Common myeloid progenitor, CD34-positive (primary cell): ENCODE measurements at regions not wholly inside any gene's neighbourhood (a gene's known extent, or its start where the extent isn't known, plus 50 kb on each side); places are given as distances from the start of the nearest gene placed in this dataset.

Source experiments
- CTCF ChIA-PET: fragments of 350-600 bp; sonication (Branson Sonifier 250); formaldehyde crosslinking; loops from one replicate; lab custom pipeline; 2021; ENCODE audit warnings: antibody characterized with exemption; lab: Charles Lee
- POLR2A ChIA-PET: fragments of 350-600 bp; sonication (Branson Sonifier 250); formaldehyde crosslinking; loops from one replicate; lab custom pipeline; 2021; ENCODE audit warnings: antibody characterized with exemption; lab: Charles Lee
- DNase-seq, 3 donors: peaks; one replicate each; pipeline versions ENCODE4 v3.0.0 to v3.0.0-alpha.2; 2013
- H3K27ac ChIP-seq, 2 experiments: 1 replicate in 1 of 2; 2 replicates in 1 of 2; pipeline ENCODE4 v1.7.0; 2013; ENCODE audit warnings: inconsistent platforms in 2 of 2, low read length in 2 of 2, mild to moderate bottlenecking in 2 of 2, low read depth in 1 of 2, moderate library complexity in 1 of 2; ENCODE audit not compliant: severe bottlenecking in 2 of 2, insufficient read depth in 1 of 2, poor library complexity in 1 of 2
- H3K27me3 ChIP-seq, 5 experiments: replicated peaks in 2 of 5; 1 replicate in 3 of 5; 2 replicates in 2 of 5; pipeline versions ENCODE4 v1.6.1 to v1.7.0; 2013; ENCODE audit warnings: low read length in 4 of 5, mild to moderate bottlenecking in 2 of 5, moderate library complexity in 2 of 5, inconsistent platforms in 1 of 5; ENCODE audit not compliant: insufficient read depth in 5 of 5, control insufficient read depth in 4 of 5
- H3K36me3 ChIP-seq, 4 experiments: 1 replicate in 2 of 4; 2 replicates in 2 of 4; pipeline versions ENCODE4 v1.6.1 to v1.7.0; 2013; ENCODE audit warnings: low read length in 3 of 4, control low read depth in 1 of 4, mild to moderate bottlenecking in 1 of 4; ENCODE audit not compliant: control insufficient read depth in 4 of 4, insufficient read depth in 4 of 4
- H3K4me1 ChIP-seq, 4 experiments: 1 replicate in 3 of 4; 2 replicates in 1 of 4; pipeline versions ENCODE4 v1.6.1 to v1.7.1; 2013; ENCODE audit warnings: low read length in 3 of 4, mild to moderate bottlenecking in 3 of 4, control low read depth in 1 of 4, inconsistent platforms in 1 of 4, moderate library complexity in 1 of 4; ENCODE audit not compliant: control insufficient read depth in 4 of 4, insufficient read depth in 4 of 4; ENCODE audit errors: control extremely low read depth in 1 of 4
- H3K4me3 ChIP-seq, 7 experiments: 1 replicate in 4 of 7; 2 replicates in 3 of 7; pipeline versions ENCODE4 v1.5.1 to v1.7.0; 2013; ENCODE audit warnings: mild to moderate bottlenecking in 7 of 7, low read length in 6 of 7, moderate library complexity in 6 of 7, inconsistent platforms in 2 of 7, low read depth in 2 of 7, control low read depth in 1 of 7; ENCODE audit not compliant: insufficient read depth in 4 of 7, control insufficient read depth in 1 of 7; ENCODE audit errors: extremely low read depth in 1 of 7
- H3K9me3 ChIP-seq, 5 experiments: 1 replicate in 4 of 5; 2 replicates in 1 of 5; pipeline versions ENCODE4 v1.6.1 to v1.7.1; 2013; ENCODE audit warnings: low read length in 4 of 5, mild to moderate bottlenecking in 2 of 5, inconsistent platforms in 1 of 5, low read depth in 1 of 5, moderate library complexity in 1 of 5; ENCODE audit not compliant: control insufficient read depth in 4 of 5, insufficient read depth in 2 of 5; ENCODE audit errors: control extremely low read depth in 1 of 5
- WGBS: methylation state at CpG from one replicate; pipeline ENCODE4 v1.1.5; 2013; ENCODE audit not compliant: insufficient coverage; 5-methylcytosine and 5-hydroxymethylcytosine counted together

DNA sequence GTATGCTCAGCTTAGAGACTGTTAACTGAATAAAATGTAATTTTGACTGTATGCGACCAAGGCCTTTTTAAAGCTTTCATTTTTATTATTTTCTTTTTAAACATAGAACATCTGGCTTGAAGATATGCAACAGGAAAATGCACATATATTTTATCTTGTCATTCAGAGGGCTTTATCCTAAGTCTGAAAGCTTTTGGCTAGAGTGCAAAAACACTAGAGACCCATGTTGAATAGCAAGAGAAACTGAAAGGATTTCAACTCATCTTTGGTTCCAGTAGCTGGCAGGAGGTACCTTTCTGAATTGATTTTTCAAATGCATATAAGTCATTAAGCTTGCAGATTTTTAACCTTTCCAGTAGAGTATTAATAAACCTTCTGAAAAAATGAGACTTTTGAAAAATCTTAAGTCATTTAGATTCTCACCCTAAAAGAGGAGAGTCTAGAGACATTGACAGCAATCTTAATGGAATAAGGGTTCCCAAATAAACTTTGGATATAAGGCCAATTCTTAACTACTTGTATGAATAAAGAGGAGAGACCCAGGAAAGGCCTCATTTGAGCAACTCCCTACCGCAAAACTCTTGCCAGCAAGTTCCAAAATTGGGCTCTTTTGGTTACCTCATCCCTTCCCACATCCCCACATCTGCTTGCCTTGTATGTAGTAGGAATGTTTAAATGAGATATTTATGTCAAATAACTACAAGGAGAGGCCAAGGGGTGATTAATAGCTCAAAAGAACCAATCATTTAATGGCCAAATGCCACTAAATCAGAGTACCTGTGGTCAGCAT is 454.4 kb downstream of the HTR7 start:
- ChIA-PET CTCF (no interaction called here), POLR2A (no interaction called here)
- H3K9me3 ChIP-seq, result no peaks in the 10 kb centered on the region
- H3K36me3 ChIP-seq, result no peaks in the 10 kb centered on the region
- no peaks in the 10 kb centered on the region for H3K4me1 ChIP-seq
- WGBS, result no CpG with 5 or more reads among the region's 2 CpGs
- no peak overlapping the region for H3K4me3 ChIP-seq
- no peak overlapping the region for H3K27ac ChIP-seq
- H3K27me3 ChIP-seq, result no peaks in the 10 kb centered on the region
- no peak for DNase-seq

- H3K4me3 ChIP-seq, result no peak overlapping the region
- ChIA-PET CTCF (no interaction called here), POLR2A (no interaction called here)
- no CpG with 5 or more reads among the region's 3 CpGs for WGBS
- no peak for DNase-seq
- no peaks in the 10 kb centered on the region for H3K36me3 ChIP-seq
- no peaks in the 10 kb centered on the region for H3K4me1 ChIP-seq
- no peaks in the 10 kb centered on the region for H3K27me3 ChIP-seq
- H3K9me3 ChIP-seq, result peaks cover 0 to 2% (median 0%) of the 10 kb centered on the region in 5 experiments
- no peak overlapping the region for H3K27ac ChIP-seq
Observed at GRCh38 chr10:90407131-90407530, 450.7 kb downstream of the HTR7 start.

DNA sequence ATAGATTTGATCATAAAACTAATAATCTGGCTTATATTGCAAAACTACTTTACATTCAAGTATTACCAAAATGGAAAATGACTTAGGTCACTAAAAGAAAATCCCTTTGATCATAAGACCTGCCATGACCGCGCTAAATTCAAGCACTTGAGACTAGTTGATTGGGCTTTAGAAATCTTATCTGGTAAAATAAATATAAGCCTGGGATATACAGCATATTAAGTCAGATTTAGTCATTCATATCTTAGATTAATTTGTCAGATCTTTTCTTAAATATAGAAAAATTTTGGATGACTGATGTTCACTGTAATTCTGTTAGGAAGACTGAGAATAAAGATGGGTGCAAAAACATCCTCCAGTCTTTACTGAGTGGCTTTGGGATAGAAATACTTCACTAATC is 450.0 kb downstream of the HTR7 start:
- no peaks in the 10 kb centered on the region for H3K27me3 ChIP-seq
- H3K4me1 ChIP-seq, result no peaks in the 10 kb centered on the region
- WGBS, result no CpG with 5 or more reads among the region's 2 CpGs
- no peak overlapping the region for H3K27ac ChIP-seq
- no peak for DNase-seq
- CTCF ChIA-PET, result no interaction called here
- POLR2A ChIA-PET, result no interaction called here
- peaks cover 0 to 2% (median 0%) of the 10 kb centered on the region in 5 experiments for H3K9me3 ChIP-seq
- no peak overlapping the region for H3K4me3 ChIP-seq
- H3K36me3 ChIP-seq, result no peaks in the 10 kb centered on the region

- Histone ChIP-seq H3K4me1 (no peaks in the 10 kb centered on the region), H3K27ac (no peak overlapping the region), H3K9me3 (peaks cover 0 to 2% (median 0%) of the 10 kb centered on the region in 5 experiments), H3K4me3 (no peak overlapping the region), H3K36me3 (no peaks in the 10 kb centered on the region), H3K27me3 (no peaks in the 10 kb centered on the region)
- DNase-seq, result no peak
- CTCF ChIA-PET, result no interaction called here
- POLR2A ChIA-PET, result no interaction called here
Observed at GRCh38 chr10:90412582-90412981, 445.3 kb downstream of the HTR7 start.

- no peak overlapping the region for H3K27ac ChIP-seq
- CTCF ChIA-PET, result no interaction called here
- H3K36me3 ChIP-seq, result no peaks in the 10 kb centered on the region
- POLR2A ChIA-PET, result no interaction called here
- no peak for DNase-seq
- H3K9me3 ChIP-seq, result peaks cover 0 to 2% (median 0%) of the 10 kb centered on the region in 5 experiments
- H3K4me3 ChIP-seq, result no peak overlapping the region
- H3K27me3 ChIP-seq, result no peaks in the 10 kb centered on the region
- WGBS, result 100% methylated on average over 1 of the region's 3 CpGs
- H3K4me1 ChIP-seq, result no peaks in the 10 kb centered on the region
Observed at GRCh38 chr10:90413196-90413595, 444.6 kb downstream of the HTR7 start.

GRCh38 chr10:90414926-90415325 is 442.9 kb downstream of the HTR7 start:
- H3K4me1 ChIP-seq, result no peaks in the 10 kb centered on the region
- POLR2A ChIA-PET, result no interaction called here
- CTCF ChIA-PET, result no interaction called here
- DNase-seq, result no peak
- WGBS, result 96% methylated on average over 3 of the region's 3 CpGs
- H3K27me3 ChIP-seq, result no peaks in the 10 kb centered on the region
- H3K9me3 ChIP-seq, result peaks cover 0 to 2% (median 0%) of the 10 kb centered on the region in 5 experiments
- H3K27ac ChIP-seq, result no peak overlapping the region
- no peak overlapping the region for H3K4me3 ChIP-seq
- no peaks in the 10 kb centered on the region for H3K36me3 ChIP-seq

- Histone ChIP-seq H3K9me3 (no peaks in the 10 kb centered on the region), H3K27ac (no peak overlapping the region), H3K36me3 (no peaks in the 10 kb centered on the region), H3K4me3 (no peak overlapping the region), H3K4me1 (no peaks in the 10 kb centered on the region), H3K27me3 (no peaks in the 10 kb centered on the region)
- no CpG with 5 or more reads among the region's 3 CpGs for WGBS
- no peak for DNase-seq
- POLR2A ChIA-PET, result no interaction called here
- CTCF ChIA-PET, result interaction anchor here (0.8 kb wide), 1 partner anchor 54 kb away, joined by 3 read pairs; no protein-coding TSS in a partner anchor
Observed at GRCh38 chr10:90417029-90417428, 440.8 kb downstream of the HTR7 start.
